Frontal cortex (tissue), 3 donors: ENCODE measurements at regions not wholly inside any gene's neighbourhood (a gene's known extent, or its start where the extent isn't known, plus 50 kb on each side); places are given as distances from the start of the nearest gene placed in this dataset.
"Not testable (repeated sequence)": the region's sequence is repeated elsewhere in the genome, so short reads cannot be mapped to it uniquely, and the experiment has no call there.

ENCODE experiments used
- DNase-seq, 2 donors: peaks; one replicate each; pipeline ENCODE4 v3.0.0; 2012; ENCODE audit warnings: low spot score in 2 of 2
- FAIRE-seq: peaks from 2 replicates; lab custom pipeline; 2012; peaks lifted over from hg19 to GRCh38; lab: Jason Lieb, UNC
- donor health status: control.
- donor health status: control.
- donor health status: control.

DNA sequence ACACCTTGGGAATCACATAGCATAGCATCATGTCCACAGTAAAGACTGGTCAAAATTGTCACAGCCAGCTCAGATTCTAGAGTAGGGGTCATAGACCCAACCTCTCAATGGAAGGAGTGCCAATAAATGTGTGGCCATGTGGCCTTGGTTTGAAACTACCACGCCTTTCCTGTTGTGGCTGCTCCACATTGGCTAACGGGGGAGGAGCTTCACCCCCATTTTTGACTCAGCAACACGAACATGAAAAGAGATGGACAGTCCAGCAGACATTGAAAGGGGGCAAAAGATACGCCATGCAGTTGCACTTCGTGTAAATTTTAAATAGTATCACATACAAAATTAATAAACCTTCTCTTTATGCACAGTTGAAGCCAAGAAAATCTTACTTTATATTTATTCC lies 78.4 kb upstream of the HIVEP3 start:
- FAIRE-seq (no peak), DNase-seq (no peak)

GRCh38 chr1:41995441-41996130 lies 76.9 kb upstream of the HIVEP3 start:
- FAIRE-seq (no peak), DNase-seq (no peak)

GRCh38 chr1:41994195-41994894 lies 75.6 kb upstream of the HIVEP3 start:
- DNase-seq, result no peak
- FAIRE-seq, result no peak

- no peak for FAIRE-seq
- DNase-seq, result no peak
Measured at GRCh38 chr1:41983451-41983850, 64.7 kb upstream of the HIVEP3 start.

DNA sequence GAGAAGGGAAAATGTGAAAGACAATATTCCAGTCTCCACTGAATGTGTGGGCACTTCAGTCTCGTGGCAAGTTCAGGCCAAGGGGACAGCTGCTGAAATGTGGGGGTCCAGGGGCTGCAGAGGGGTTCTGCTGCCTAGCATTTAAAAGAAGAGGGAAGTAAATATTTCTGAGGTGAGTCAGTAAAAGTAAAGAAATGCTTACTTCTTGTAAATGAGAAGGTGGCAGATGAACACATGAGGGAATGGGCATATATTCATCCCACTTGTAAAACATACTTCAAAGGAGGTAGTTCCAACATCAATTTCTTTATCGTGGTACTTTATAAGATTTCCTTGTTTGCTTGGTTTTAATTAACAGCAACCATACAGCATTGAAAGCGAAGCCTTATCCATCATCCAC lies 63.1 kb upstream of the HIVEP3 start:
- FAIRE-seq (no peak), DNase-seq (no peak)

DNA sequence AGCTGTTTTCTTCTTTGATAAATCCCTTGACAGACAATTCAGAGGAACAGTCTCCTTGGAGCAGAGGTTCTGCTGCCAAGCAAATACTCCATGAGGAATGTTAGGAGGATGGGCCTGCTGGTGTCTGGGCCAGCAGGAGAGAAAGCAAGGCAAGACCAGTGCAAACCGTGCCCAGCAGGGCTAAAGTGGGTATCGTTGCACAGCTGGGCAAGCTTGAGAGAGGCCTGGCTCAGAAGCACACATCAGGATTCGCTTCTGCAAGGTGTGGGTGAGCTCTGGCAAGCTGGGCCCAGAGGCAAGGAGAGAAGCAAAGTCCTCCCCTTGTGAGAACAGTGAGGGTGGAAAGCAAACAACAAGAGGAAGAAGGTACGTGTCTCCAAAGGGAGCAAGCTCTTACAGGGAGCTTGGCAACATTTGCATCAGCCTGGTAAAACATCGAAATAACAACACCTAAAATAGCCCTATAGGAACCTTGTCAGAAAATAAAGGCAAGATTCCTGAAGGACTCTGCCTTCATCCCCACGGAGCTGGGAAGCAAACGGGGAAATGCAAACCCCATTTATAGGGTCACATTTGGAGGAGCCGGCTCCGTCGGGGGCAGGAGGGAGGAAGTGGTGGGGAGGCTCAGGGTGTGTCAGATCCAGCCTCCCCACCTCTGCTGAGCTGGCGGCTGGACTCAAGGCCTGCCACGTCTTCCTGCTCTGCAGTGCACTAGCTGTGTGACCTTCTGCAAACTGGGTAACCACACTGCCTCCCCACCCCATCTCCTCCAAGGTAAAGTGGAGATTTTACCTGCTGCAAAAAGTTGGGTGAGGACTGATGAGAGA lies 62.3 kb upstream of the HIVEP3 start:
- no peak for FAIRE-seq
- DNase-seq, result no peak

GRCh38 chr1:41978986-41979385 lies 60.3 kb upstream of the HIVEP3 start:
- FAIRE-seq, result no peak
- DNase-seq, result no peak

- FAIRE-seq (no peak), DNase-seq (no peak)
Measured at GRCh38 chr1:41977326-41977725, 58.6 kb upstream of the HIVEP3 start.

GRCh38 chr1:41976671-41977070 lies 57.9 kb upstream of the HIVEP3 start:
- FAIRE-seq, result no peak

DNA sequence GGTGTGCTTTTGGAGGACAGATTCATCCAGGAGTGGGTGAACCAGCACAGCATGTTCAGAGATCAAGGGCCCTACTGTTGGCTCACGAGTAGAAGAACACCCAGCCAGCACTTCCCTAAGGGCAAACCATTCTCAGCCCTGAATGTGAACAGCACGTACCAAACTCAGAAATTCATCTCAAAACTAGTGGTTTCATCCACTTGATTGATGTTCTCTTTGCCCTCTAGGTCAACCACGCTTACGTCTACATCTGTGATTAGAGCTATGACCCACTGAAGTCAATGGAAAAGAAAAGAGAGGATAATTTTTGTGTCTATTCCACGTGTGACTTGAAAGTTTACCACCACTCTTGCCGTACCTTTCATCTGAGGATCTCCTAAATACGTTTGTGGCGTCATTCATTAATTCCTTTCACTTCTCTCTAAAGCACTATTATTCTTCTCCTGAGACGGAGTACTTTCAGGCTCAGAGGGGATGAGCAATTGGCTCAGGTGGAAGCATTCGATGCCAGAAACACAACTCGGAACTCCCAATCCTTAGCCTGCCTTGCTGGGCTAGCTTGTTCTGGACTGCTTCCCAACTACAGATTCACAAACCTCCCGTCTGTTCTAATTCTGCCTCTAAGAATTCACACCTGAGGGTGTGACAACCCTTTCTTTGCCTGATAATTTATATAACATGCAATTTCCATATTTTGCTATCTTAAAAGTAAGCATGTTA lies 57.3 kb upstream of the HIVEP3 start:
- DNase-seq (no peak), FAIRE-seq (no peak)

More at GRCh38 chr1:41976671-41977070, 57.9 kb upstream of the HIVEP3 start:
- DNase-seq, result no peak

GRCh38 chr1:41975121-41975520 lies 56.4 kb upstream of the HIVEP3 start:
- FAIRE-seq (no peak), DNase-seq (no peak)

GRCh38 chr1:41968557-41968956 lies 49.8 kb upstream of the HIVEP3 start:
- not testable (repeated sequence) for DNase-seq, FAIRE-seq
